GM10248 (cell line): ENCODE measurements at regions not wholly inside any gene's neighbourhood (a gene's known extent, or its start where the extent isn't known, plus 50 kb on each side); places are given as distances from the start of the nearest gene placed in this dataset.

Experiments
- CTCF ChIA-PET: fragments of 300-600 bp; sonication (Branson Sonifier 250); formaldehyde crosslinking; extraction: SDS; loops from one replicate; lab custom pipeline; 2021; ENCODE audit warnings: antibody characterized with exemption; lab: Yijun Ruan, JAX
- POLR2A ChIA-PET: fragments of 350-650 bp; sonication (Branson Sonifier 250); formaldehyde crosslinking; extraction: SDS; loops from one replicate; lab custom pipeline; 2020; ENCODE audit warnings: antibody characterized with exemption; lab: Yijun Ruan, JAX
- DNase-seq: peaks from one replicate; pipeline ENCODE4 v3.0.0; 2012; ENCODE audit errors: extremely low spot score
- CTCF ChIP-seq: IDR thresholded peaks from 2 replicates; pipeline ENCODE4 v1.5.1; 2012; ENCODE audit warnings: mild to moderate bottlenecking, low read depth; ENCODE audit errors: extremely low read depth, missing control alignments, control extremely low read depth

DNA sequence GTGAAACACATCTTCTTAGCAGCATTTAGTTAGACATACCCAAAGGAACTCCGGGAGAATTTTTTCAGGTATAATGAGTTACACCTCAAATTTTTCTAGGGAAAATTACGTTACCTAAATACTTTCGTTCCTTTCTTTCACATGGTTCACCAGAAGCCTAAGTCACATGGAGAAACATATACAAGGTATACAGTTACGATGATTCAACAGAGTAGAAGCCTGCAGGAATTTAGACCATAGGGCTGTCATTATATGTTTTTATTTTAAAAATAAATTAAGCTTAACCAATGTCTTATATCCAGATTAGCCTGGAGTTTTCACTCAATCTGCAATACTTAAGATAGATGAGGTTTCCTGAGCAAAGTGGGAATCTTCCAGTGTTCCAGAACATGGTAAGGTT is 549.5 kb upstream of the JARID2 start:
- no peak for TF ChIP-seq CTCF
- no peak for DNase-seq
- ChIA-PET CTCF (interaction anchor here (2.0 kb wide), 1 partner anchor 15 kb away, joined by 4 read pairs; no protein-coding TSS in a partner anchor), POLR2A (no interaction called here)

DNA sequence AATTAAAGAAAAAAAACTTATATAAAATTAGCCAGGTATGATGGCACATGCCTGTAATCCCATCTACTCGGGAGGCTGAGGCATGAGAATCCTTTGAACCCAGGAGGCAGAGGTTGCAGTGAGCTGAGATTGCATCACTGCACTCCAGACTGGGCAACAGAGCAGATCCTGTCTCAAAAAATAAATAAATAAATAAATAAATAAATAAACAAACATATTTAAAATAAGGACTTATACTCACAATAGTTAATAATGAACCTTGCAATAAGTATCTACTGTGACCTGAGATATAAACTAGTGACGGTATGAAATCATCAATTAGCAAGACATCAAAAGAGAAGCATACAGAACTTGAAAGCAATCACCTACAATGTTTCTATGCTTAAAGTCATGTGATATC is 548.4 kb upstream of the JARID2 start:
- no peak for DNase-seq
- CTCF ChIA-PET: interaction anchor here (1.2 to 2.0 kb wide), 5 partner anchors 10 to 24 kb away, joined by 3 to 5 read pairs (median 4); no protein-coding TSS in a partner anchor
- POLR2A ChIA-PET: no interaction called here
- no peak for TF ChIP-seq CTCF

DNA sequence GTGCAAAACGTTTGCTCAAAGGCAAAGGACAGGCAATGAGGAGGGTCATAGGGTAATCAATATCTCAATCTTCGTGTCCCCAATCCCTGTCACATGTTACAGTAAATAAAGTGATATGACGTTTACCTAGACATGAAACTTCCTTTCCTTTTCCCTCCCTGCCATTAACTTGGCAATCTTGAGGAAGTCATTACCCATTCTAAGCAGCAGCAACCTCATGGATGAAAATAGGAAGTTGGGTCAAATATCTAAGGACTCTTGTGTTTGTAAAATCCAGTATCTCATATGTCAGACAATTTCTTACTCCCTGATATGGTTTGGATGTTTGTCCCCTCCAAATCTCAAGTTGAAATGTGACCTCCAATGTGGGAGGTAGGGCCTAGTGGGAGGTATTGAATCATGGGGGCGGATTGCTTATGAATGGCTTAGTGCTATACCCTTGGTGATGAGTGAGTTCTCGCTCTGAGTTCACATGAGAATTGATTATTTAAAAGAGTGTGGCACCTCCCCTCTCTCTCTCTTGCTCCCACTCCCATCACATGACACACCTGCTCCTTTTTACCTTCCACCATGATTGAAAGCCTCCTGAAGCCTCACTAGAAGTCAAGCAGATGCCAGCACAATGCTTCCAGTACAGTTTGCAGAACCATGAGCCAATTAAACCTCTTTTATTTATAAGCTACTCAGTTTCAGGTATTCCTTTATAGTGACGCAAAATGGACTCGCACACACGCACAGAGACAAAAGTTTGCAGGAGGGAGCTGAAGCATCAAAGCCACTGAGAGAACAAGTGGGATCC is 545.9 kb upstream of the JARID2 start:
- POLR2A ChIA-PET: no interaction called here
- CTCF ChIA-PET: interaction anchor here (1.3 to 1.8 kb wide), 3 partner anchors 10 to 15 kb away, joined by 5 to 8 read pairs (median 7); no protein-coding TSS in a partner anchor
- TF ChIP-seq CTCF: no peak
- DNase-seq: no peak

DNA sequence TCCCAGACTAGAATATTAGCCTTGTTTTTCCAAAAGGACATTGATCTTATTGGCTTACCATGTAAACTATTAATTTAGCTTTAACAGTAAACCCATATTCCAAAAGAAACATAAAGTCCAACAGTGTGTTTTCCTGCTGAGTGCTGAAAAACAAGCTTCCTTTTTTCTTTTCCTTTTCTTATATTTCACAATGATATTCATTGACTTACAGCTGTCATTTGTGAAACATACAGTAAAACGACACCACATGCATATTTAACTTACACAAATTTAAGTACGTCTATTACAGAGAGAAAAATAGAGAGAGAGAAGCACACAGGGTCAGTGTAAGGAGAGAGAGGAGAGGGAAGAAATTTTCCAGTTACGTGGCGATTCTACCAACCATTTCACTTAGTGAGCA is 543.9 kb upstream of the JARID2 start:
- CTCF ChIA-PET: interaction anchor here (0.9 kb wide), 1 partner anchor 26 kb away, joined by 3 read pairs; no protein-coding TSS in a partner anchor
- POLR2A ChIA-PET: no interaction called here
- no peak for DNase-seq
- no peak for TF ChIP-seq CTCF

- ChIA-PET CTCF (interaction anchor here (0.9 to 2.6 kb wide), 3 partner anchors 8 to 27 kb away, joined by 3 to 9 read pairs (median 9); no protein-coding TSS in a partner anchor), POLR2A (no interaction called here)
- no peak for TF ChIP-seq CTCF
- DNase-seq: no peak
Measured at GRCh38 chr6:14702678-14703077, 543.2 kb upstream of the JARID2 start.

- no peak for TF ChIP-seq CTCF
- DNase-seq: no peak
- ChIA-PET POLR2A (no interaction called here), CTCF (interaction anchor here (1.1 to 2.6 kb wide), 4 partner anchors 9 to 32 kb away, joined by 4 to 9 read pairs (median 6); no protein-coding TSS in a partner anchor)
Measured at GRCh38 chr6:14703586-14703985, 542.3 kb upstream of the JARID2 start.
